ENCODE measurements at regions not wholly inside any gene's neighbourhood (a gene's known extent, or its start where the extent isn't known, plus 50 kb on each side); places are given as distances from the start of the nearest gene placed in this dataset.
A peak's percentile ranks its signal among the peaks of the same experiment; 100 is the strongest.

- POLR2A ChIA-PET = no interaction called here
These were observed 179.4 kb downstream of the ETS1 start for GRCh38 chr11:128407962-128408361.

DNA sequence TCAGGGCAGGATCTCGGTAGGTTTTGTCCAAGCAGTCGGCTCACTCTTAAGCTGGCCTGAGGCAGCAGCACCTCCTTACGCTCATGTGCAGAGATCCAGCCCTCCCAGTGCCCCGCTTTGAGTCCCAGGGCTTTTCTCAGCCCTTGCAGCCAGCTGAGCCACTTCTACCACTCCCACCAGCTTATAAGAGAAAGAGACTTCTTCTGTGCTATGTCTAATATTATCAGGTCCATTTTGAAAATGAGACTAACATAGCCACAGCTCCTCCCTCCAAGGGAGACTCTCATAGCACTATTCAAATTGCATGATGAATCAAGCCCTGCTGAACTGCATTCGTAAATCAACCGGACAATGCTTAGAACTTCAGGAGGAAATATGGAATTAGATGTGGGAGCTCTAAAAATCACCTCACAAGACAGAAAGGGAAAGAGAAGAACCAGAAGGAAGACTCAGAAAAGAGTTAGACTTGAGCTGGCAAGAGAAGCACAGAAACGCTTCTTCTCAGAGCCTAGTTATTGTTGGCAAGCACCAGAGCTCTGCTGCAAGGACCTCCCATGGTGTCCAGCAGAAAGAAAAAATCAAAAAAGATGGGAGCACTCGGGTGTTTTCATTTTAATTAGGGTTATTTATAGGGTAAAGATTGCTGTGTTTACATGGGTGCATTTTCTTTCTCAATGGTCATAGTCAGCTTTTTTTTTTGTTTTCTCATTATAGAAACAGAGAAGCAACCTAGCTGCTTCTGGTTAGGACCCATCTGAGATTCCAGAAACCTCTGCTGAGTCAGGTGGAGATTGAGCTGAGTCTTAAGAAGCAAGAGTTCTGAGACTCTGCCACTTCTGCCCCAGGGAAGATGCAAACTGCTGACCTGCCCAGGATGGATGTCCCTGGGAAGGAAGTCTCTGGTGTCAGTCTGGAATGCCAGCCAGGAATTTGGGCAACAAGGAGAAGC, 181.4 kb downstream of the ETS1 start:
- peaks cover 9 to 60% (median 27%) of the 10 kb centered on the region in 4 donors for H3K4me1 Mint-ChIP-seq
- POLR2A ChIA-PET = interaction anchor here (0.7 to 4.2 kb wide), 6 partner anchors 9 to 47 kb away, joined by 3 to 14 read pairs (median 4); no protein-coding TSS in a partner anchor
- ATAC-seq = no peak

More at GRCh38 chr11:128407962-128408361, 179.4 kb downstream of the ETS1 start:
- Mint-ChIP-seq H3K9me3 (no peaks in the 10 kb centered on the region), H3K36me3 (no peaks in the 10 kb centered on the region), H3K27me3 (no peaks in the 10 kb centered on the region), H3K27ac (peak overlapping the region in 1 of 10 donors; percentile 2), H3K4me1 (peaks cover 17 to 73% (median 42%) of the 10 kb centered on the region in 4 donors), H3K4me3 (no peak overlapping the region)
- ATAC-seq (no peak), DNase-seq (no peak)

GRCh38 chr11:128405112-128405511, 182.2 kb downstream of the ETS1 start:
- ATAC-seq = no peak
- Mint-ChIP-seq H3K27ac (peak overlapping the region in 2 of 10 donors; percentile 7 to 72), H3K27me3 (no peaks in the 10 kb centered on the region), H3K36me3 (no peaks in the 10 kb centered on the region), H3K9me3 (no peaks in the 10 kb centered on the region), H3K4me3 (no peak overlapping the region), H3K4me1 (peaks cover 9 to 55% (median 25%) of the 10 kb centered on the region in 4 donors)
- POLR2A ChIA-PET = interaction anchor here (0.7 to 4.2 kb wide), 4 partner anchors 11 to 47 kb away, joined by 3 to 14 read pairs (median 4); no protein-coding TSS in a partner anchor
- DNase-seq = no peak

More for the DNA sequence above, 181.4 kb downstream of the ETS1 start:
- H3K27ac Mint-ChIP-seq = peak overlapping the region in 3 of 10 donors; percentile 15 to 54 (median 52)
- H3K36me3 Mint-ChIP-seq = no peaks in the 10 kb centered on the region
- no peak overlapping the region for H3K4me3 Mint-ChIP-seq
- DNase-seq = no peak
- H3K27me3 Mint-ChIP-seq = no peaks in the 10 kb centered on the region
- H3K9me3 Mint-ChIP-seq = no peaks in the 10 kb centered on the region

GRCh38 chr11:128404437-128404836, 182.9 kb downstream of the ETS1 start:
- no peak for ATAC-seq

GRCh38 chr11:128400382-128401203, 186.8 kb downstream of the ETS1 start:
- Mint-ChIP-seq H3K9me3 (no peaks in the 10 kb centered on the region), H3K27me3 (no peaks in the 10 kb centered on the region), H3K36me3 (no peaks in the 10 kb centered on the region), H3K27ac (peak overlapping the region in 2 of 10 donors; percentile 12 to 18), H3K4me3 (no peak overlapping the region), H3K4me1 (peaks cover 4 to 31% (median 25%) of the 10 kb centered on the region in 4 donors)
- ATAC-seq (no peak), DNase-seq (no peak)
- POLR2A ChIA-PET = interaction anchor here (0.8 to 1.1 kb wide), 2 partner anchors 12 to 32 kb away, joined by 3 read pairs; no protein-coding TSS in a partner anchor

More at GRCh38 chr11:128404437-128404836, 182.9 kb downstream of the ETS1 start:
- H3K27ac Mint-ChIP-seq = peak overlapping the region in 1 of 10 donors; percentile 33
- H3K4me1 Mint-ChIP-seq = peaks cover 6 to 48% (median 25%) of the 10 kb centered on the region in 4 donors
- POLR2A ChIA-PET = interaction anchor here (4.2 kb wide), 1 partner anchor 10 kb away, joined by 14 read pairs; no protein-coding TSS in a partner anchor
- DNase-seq = no peak
- no peaks in the 10 kb centered on the region for H3K27me3 Mint-ChIP-seq
- H3K36me3 Mint-ChIP-seq = no peaks in the 10 kb centered on the region
- H3K4me3 Mint-ChIP-seq = no peak overlapping the region
- no peaks in the 10 kb centered on the region for H3K9me3 Mint-ChIP-seq

DNA sequence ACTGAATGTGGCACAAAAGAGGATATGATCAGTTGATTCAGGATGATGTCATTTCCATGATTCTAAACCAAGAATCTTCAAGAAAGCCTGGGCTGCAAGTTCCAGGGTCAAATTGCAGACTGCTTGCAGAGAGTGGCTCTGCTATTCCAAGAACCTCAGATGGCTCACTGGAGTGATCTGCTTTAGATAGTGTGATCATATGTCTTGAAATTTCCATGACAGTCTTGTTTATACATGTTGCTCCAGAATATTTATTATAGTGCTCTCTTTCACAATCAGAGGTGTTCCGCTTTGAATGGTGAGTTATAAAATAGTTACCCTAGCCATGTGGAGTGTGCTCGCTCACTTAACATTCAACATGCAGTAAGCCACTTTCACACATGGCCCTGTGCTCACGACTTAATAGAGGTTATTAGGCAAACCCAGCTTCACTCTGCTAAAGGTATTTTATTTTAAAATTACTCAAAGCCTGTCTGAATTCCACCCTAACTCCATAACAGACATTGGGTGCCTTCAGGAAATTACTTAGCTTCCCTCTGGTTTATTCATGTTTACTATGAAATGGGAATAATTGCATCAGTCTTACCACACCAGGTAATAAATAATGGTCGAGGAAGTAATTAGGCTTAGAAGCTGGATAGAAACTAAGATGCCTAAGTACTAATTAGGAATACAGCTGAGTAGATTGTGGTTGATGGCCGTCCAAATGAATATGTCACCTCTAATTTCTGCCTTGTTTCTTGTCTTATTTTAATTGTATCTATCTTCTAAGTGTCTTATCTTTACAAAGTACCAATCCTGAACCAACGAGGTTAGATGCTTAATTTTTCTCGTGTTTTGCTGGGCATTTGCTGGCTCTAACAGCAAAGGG, 187.9 kb downstream of the ETS1 start:
- Mint-ChIP-seq H3K4me1 (peaks cover 4 to 29% (median 23%) of the 10 kb centered on the region in 4 donors), H3K36me3 (no peaks in the 10 kb centered on the region), H3K9me3 (no peaks in the 10 kb centered on the region), H3K4me3 (no peak overlapping the region), H3K27me3 (no peaks in the 10 kb centered on the region), H3K27ac (peak overlapping the region in 4 of 10 donors; percentile 29 to 81 (median 44))
- POLR2A ChIA-PET = interaction anchor here (1.1 kb wide), 1 partner anchor 34 kb away, joined by 3 read pairs; no protein-coding TSS in a partner anchor
- peak in 1 of 2 donors; percentile 39 for ATAC-seq
- no peak for DNase-seq

DNA sequence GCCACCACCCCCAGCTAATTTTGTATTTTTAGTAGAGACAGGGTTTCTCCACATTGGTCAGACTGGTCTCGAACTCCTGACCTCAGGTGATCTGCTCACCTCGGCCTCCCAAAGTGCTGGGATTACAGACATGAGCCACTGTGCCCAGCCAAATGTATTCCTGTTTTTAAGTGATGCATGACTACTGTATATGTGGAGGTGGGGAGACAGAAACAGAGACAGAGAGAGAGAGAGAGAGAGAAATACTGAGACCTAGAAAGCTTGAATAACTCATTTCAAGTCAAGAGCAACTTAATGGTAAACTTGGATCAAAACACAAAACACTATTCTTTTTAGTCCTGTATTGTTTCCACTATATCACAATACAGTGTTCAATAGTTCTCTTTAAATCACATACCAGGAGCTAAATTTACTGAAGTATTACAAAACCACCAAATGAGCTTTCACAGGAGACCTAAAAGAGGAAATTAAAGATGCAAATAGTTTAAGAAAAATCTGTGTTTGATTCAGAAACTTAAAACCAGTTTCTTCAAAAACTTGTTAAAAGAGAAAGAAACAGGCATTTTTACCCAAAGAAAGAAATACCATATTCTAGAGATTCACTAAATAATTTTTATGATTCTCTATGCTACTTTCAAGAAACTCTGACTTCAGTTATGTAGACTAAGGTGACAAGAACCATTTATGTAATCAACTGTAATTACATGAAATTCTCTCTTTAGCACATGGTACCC, 188.7 kb downstream of the ETS1 start:
- no peak for DNase-seq
- Mint-ChIP-seq H3K27ac (peak overlapping the region in 6 of 10 donors; percentile 29 to 81 (median 57)), H3K4me3 (no peak overlapping the region), H3K9me3 (no peaks in the 10 kb centered on the region), H3K4me1 (peaks cover 4 to 29% (median 20%) of the 10 kb centered on the region in 4 donors), H3K27me3 (no peaks in the 10 kb centered on the region), H3K36me3 (no peaks in the 10 kb centered on the region)
- peak in 1 of 2 donors; percentile 41 for ATAC-seq
- POLR2A ChIA-PET = no interaction called here

DNA sequence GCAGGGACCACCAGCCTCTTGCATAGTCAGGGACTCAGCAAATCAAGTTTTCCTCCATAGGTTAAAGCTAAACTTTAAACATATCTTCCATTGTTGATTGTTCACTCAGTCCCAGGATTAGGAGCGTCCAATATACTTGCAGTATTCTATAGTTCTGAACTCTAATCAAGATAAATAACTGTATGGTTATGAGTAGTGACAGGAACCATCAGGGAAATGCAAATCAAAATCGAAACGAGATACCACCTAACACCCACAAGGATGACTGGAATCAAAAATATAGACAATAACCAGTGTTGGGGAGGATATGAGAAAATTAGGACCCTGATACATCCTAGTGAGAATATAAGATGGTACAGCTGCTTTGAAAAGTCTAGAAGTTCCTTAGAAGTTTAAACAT, 190.0 kb downstream of the ETS1 start:
- POLR2A ChIA-PET = interaction anchor here (0.6 to 0.9 kb wide), 3 partner anchors 9 to 71 kb away, joined by 3 to 4 read pairs (median 3); no protein-coding TSS in a partner anchor
- Mint-ChIP-seq H3K4me3 (peak overlapping the region in 1 of 10 donors; percentile 23), H3K36me3 (no peaks in the 10 kb centered on the region), H3K27me3 (no peaks in the 10 kb centered on the region), H3K4me1 (peaks cover 8 to 29% (median 26%) of the 10 kb centered on the region in 4 donors), H3K27ac (no peak overlapping the region), H3K9me3 (peaks cover 0 to 2% (median 0%) of the 10 kb centered on the region in 9 donors)
- DNase-seq (no peak), ATAC-seq (no peak)

- no peak overlapping the region for H3K4me3 Mint-ChIP-seq
- no peak for DNase-seq
- no peaks in the 10 kb centered on the region for H3K27me3 Mint-ChIP-seq
- H3K9me3 Mint-ChIP-seq = peaks cover 0 to 2% (median 0%) of the 10 kb centered on the region in 9 donors
- H3K27ac Mint-ChIP-seq = peak overlapping the region in 2 of 10 donors; percentile 23 to 27
- H3K36me3 Mint-ChIP-seq = no peaks in the 10 kb centered on the region
- POLR2A ChIA-PET = interaction anchor here (0.7 to 2.9 kb wide), 3 partner anchors 9 to 71 kb away, joined by 3 to 14 read pairs (median 3); no protein-coding TSS in a partner anchor
- peaks cover 11 to 25% (median 23%) of the 10 kb centered on the region in 4 donors for H3K4me1 Mint-ChIP-seq
- ATAC-seq = no peak
These were observed 192.8 kb downstream of the ETS1 start for GRCh38 chr11:128394431-128395089.

GRCh38 chr11:128392259-128392658, 195.1 kb downstream of the ETS1 start:
- Mint-ChIP-seq H3K4me3 (no peak overlapping the region), H3K4me1 (peaks cover 11 to 28% (median 19%) of the 10 kb centered on the region in 4 donors), H3K9me3 (peaks cover 0 to 2% (median 0%) of the 10 kb centered on the region in 9 donors), H3K36me3 (no peaks in the 10 kb centered on the region), H3K27ac (no peak overlapping the region), H3K27me3 (no peaks in the 10 kb centered on the region)
- ATAC-seq (no peak), DNase-seq (no peak)
- POLR2A ChIA-PET = interaction anchor here (1.0 kb wide), 1 partner anchor 9 kb away, joined by 3 read pairs; no protein-coding TSS in a partner anchor
